Mesendoderm (in vitro differentiated cells): ENCODE measurements at regions not wholly inside any gene's neighbourhood (a gene's known extent, or its start where the extent isn't known, plus 50 kb on each side); places are given as distances from the start of the nearest gene placed in this dataset.

ENCODE experiments used
- DNase-seq: peaks from one replicate; pipeline ENCODE4 v3.0.0; 2013
- H2AK5ac ChIP-seq: 2 replicates; pipeline ENCODE4 v1.6.1; 2013; ENCODE audit warnings: low read length, inconsistent platforms
- H2BK120ac ChIP-seq: 2 replicates; pipeline ENCODE4 v1.6.1; 2013; ENCODE audit warnings: low read depth, mild to moderate bottlenecking, low read length, moderate library complexity, mixed read lengths
- H2BK15ac ChIP-seq: replicated peaks from 2 replicates; pipeline ENCODE4 v1.6.1; 2013; ENCODE audit warnings: low read depth, mild to moderate bottlenecking, moderate library complexity
- H2BK5ac ChIP-seq: 2 replicates; pipeline ENCODE4 v1.6.1; 2013; ENCODE audit warnings: low read length, inconsistent platforms
- H3K18ac ChIP-seq: 2 replicates; pipeline ENCODE4 v1.6.1; 2013; ENCODE audit warnings: mild to moderate bottlenecking, low read length, mixed read lengths
- H3K23ac ChIP-seq: one replicate; pipeline ENCODE4 v1.6.1; 2013; ENCODE audit warnings: low read length
- H3K27ac ChIP-seq: 2 replicates; pipeline ENCODE4 v1.5.1; 2013; ENCODE audit warnings: low read depth, mild to moderate bottlenecking, inconsistent platforms, low read length, moderate library complexity
- H3K27me3 ChIP-seq: 2 replicates; pipeline ENCODE4 v1.6.1; 2013; ENCODE audit warnings: low read length, control low read depth, mild to moderate bottlenecking, inconsistent platforms; ENCODE audit not compliant: insufficient read depth, poor library complexity
- H3K36me3 ChIP-seq: 2 replicates; pipeline ENCODE4 v1.6.1; 2013; ENCODE audit warnings: low read length, inconsistent platforms; ENCODE audit not compliant: control insufficient read depth, insufficient read depth
- H3K4ac ChIP-seq: one replicate; pipeline ENCODE4 v1.6.1; 2013; ENCODE audit warnings: low read depth, mild to moderate bottlenecking, low read length, moderate library complexity
- H3K4me1 ChIP-seq: 2 replicates; pipeline ENCODE4 v1.6.1; 2013; ENCODE audit warnings: low read depth, low read length, inconsistent platforms; ENCODE audit not compliant: control insufficient read depth
- H3K4me2 ChIP-seq: 2 replicates; pipeline ENCODE4 v1.6.1; 2013; ENCODE audit warnings: low read length
- H3K4me3 ChIP-seq: 2 replicates; pipeline ENCODE4 v1.5.1; 2013; ENCODE audit warnings: mild to moderate bottlenecking, low read length
- H3K56ac ChIP-seq: one replicate; pipeline ENCODE4 v1.6.1; 2013; ENCODE audit warnings: low read length
- H3K79me1 ChIP-seq: 2 replicates; pipeline ENCODE4 v1.6.1; 2013; ENCODE audit warnings: low read length, inconsistent platforms
- H3K79me2 ChIP-seq: 2 replicates; pipeline ENCODE4 v1.6.1; 2013; ENCODE audit warnings: mild to moderate bottlenecking, low read length; ENCODE audit not compliant: control insufficient read depth, insufficient read depth
- H3K9ac ChIP-seq: 2 replicates; pipeline ENCODE4 v1.6.1; 2013; ENCODE audit warnings: low read length, inconsistent platforms
- H4K5ac ChIP-seq: one replicate; pipeline ENCODE4 v1.6.1; 2013; ENCODE audit warnings: low read length
- H4K8ac ChIP-seq: one replicate; pipeline ENCODE4 v1.6.1; 2013; ENCODE audit warnings: low read depth, mild to moderate bottlenecking, control low read depth, low read length, moderate library complexity
- WGBS: extraction: QIAGEN DNeasy Blood & Tissue Kit; methylation state at CpG from one replicate; pipeline ENCODE4 v1.1.7; 2013; ENCODE audit warnings: low lambda C conversion rate, missing lambda C conversion rate; ENCODE audit not compliant: insufficient coverage; ENCODE audit errors: extremely low coverage; 5-methylcytosine and 5-hydroxymethylcytosine counted together

DNA sequence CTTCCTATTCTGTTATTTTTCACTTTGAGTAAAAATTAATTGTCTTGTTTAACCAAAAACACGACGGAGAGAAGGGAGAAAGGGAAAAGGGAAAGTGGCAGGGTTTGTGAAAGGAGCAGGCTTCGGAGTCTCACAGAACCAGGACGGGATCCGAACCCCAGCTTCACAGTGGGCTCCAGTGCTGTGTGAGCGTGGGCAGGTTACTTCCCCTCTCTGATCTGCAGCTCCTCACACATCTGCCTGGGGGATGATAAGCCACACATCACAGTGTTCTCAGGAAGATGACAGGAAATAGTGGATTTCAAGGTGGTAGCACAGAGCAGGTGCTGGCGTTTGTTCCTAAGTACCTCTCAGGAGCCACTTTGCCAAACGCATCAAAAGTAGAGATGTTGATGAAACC is 94.2 kb upstream of the GPR26 start:
- Histone ChIP-seq H3K9ac (no peak overlapping the region), H4K8ac (no peak overlapping the region), H2BK15ac (no peak overlapping the region), H4K5ac (no peak overlapping the region), H3K79me1 (no peaks in the 10 kb centered on the region), H3K4me3 (no peak overlapping the region), H3K4me1 (no peaks in the 10 kb centered on the region), H3K4ac (no peak overlapping the region), H3K56ac (no peak overlapping the region), H3K27ac (no peak overlapping the region), H2BK5ac (no peak overlapping the region), H3K23ac (no peak overlapping the region), H3K4me2 (no peak overlapping the region), H3K79me2 (no peaks in the 10 kb centered on the region), H3K36me3 (no peaks in the 10 kb centered on the region), H3K18ac (no peak overlapping the region), H3K27me3 (no peaks in the 10 kb centered on the region), H2BK120ac (no peak overlapping the region), H2AK5ac (no peak overlapping the region)
- no peak for DNase-seq
- WGBS = no CpG with 5 or more reads among the region's 8 CpGs

DNA sequence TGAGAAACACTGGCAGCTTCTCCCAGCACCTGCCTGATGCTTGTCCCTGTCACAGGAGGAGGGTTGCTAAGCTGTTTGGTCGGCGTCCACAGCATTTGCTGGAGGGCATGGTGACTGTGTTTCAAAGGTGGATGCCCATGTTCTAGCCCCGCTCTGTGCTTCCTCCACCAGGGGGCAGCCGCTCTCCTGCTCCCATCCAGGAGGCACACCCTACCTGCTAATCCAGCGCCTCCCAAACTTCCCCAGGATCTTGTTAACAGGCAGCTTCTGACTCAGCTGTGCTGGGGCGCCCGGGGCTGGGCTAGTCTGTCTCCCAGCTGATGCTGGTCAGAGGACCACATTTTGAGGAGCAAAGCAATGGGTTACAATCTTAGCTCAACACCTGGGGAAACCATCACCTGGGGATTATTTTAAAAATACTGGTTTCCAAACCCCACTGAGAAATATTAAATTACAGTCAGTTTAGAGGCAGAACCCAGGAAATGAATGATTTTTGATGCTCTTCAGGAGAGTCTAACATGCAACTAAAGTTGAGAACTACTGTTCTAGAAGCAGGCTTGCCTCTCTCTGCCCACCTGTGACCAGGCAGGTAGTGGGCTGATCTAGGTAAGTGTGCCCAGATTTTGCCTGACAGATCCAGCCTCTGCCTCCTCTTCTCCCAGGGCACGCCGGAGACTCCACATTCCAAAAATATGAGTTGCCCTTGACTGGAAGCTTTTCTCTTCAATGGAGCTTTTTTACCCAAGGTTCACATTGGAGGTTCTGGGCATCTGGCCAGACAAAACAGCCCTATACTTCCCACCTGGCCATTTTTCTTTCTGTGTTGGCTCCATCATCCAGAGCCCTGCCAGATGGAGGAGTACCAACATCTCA is 92.7 kb upstream of the GPR26 start:
- Histone ChIP-seq H3K79me1 (no peaks in the 10 kb centered on the region), H3K27me3 (no peaks in the 10 kb centered on the region), H3K4me1 (no peaks in the 10 kb centered on the region), H4K5ac (no peak overlapping the region), H3K23ac (no peak overlapping the region), H3K9ac (no peak overlapping the region), H2BK120ac (no peak overlapping the region), H3K4me3 (no peak overlapping the region), H3K4ac (no peak overlapping the region), H2BK15ac (no peak overlapping the region), H4K8ac (no peak overlapping the region), H2AK5ac (no peak overlapping the region), H3K18ac (no peak overlapping the region), H3K56ac (no peak overlapping the region), H2BK5ac (no peak overlapping the region), H3K36me3 (no peaks in the 10 kb centered on the region), H3K4me2 (no peak overlapping the region), H3K27ac (no peak overlapping the region), H3K79me2 (no peaks in the 10 kb centered on the region)
- WGBS = no CpG with 5 or more reads among the region's 9 CpGs
- DNase-seq = peak; percentile 91

DNA sequence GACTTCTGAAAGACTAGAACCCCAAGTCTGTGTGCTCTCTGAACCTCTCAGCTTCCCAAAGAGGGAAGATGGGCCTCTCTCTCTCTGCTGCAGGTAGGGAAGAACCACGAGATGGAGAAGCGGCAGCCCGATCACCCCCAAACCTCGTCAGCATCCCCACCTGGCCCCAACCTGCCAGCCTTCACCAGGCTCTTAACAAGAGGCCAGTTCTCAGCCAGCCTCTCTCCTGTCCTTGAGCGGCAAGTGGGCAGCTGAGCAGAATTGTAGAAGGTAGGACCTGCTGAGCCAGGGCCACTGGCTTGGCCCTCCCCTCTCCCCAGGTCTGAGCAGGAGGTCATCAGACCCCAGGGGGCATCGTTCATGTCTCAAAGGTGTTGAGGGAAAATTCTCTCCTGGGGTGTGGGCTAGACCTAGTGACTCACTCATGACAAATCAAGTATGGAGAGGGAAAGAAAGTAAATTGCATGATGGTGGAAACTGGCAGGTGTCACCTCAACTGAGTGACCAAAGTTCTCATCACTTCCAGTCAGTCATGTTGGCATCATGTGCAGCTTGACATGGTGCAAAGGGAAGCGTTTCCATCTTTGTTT is 92.0 kb upstream of the GPR26 start:
- Histone ChIP-seq H2BK120ac (no peak overlapping the region), H3K23ac (no peak overlapping the region), H2AK5ac (no peak overlapping the region), H3K56ac (no peak overlapping the region), H3K4ac (no peak overlapping the region), H3K4me2 (no peak overlapping the region), H2BK5ac (no peak overlapping the region), H4K5ac (no peak overlapping the region), H3K79me2 (no peaks in the 10 kb centered on the region), H3K9ac (no peak overlapping the region), H3K4me3 (no peak overlapping the region), H3K4me1 (no peaks in the 10 kb centered on the region), H3K36me3 (no peaks in the 10 kb centered on the region), H2BK15ac (no peak overlapping the region), H3K18ac (no peak overlapping the region), H3K27me3 (no peaks in the 10 kb centered on the region), H3K27ac (no peak overlapping the region), H3K79me1 (no peaks in the 10 kb centered on the region), H4K8ac (no peak overlapping the region)
- no peak for DNase-seq
- WGBS = no CpG with 5 or more reads among the region's 7 CpGs

DNA sequence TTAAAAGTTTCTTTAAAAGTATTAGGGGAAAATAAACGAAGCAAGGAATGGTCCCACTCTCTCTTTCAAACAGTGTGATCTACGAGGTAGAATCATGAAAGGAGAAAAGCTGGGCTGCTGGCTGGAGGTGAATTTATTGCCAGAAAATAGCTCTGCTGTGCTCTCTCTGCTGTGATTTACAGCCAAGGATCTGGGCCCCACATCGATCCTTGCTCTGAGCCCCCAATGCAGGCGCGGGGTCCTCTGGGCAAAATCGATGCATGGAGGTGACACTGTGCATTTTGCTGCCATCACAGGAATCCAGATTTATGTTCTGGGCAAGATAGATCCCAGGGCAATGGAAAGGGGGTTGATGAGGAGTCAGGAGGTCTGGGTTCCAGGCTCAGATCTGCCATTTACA is 91.0 kb upstream of the GPR26 start:
- Histone ChIP-seq H3K79me1 (no peaks in the 10 kb centered on the region), H3K9ac (no peak overlapping the region), H4K8ac (no peak overlapping the region), H3K23ac (no peak overlapping the region), H2BK5ac (no peak overlapping the region), H3K4ac (no peak overlapping the region), H3K56ac (no peak overlapping the region), H3K27ac (no peak overlapping the region), H3K18ac (no peak overlapping the region), H2AK5ac (no peak overlapping the region), H3K79me2 (no peaks in the 10 kb centered on the region), H2BK15ac (no peak overlapping the region), H2BK120ac (no peak overlapping the region), H3K27me3 (no peaks in the 10 kb centered on the region), H3K4me1 (no peaks in the 10 kb centered on the region), H3K36me3 (no peaks in the 10 kb centered on the region), H3K4me2 (no peak overlapping the region), H3K4me3 (no peak overlapping the region), H4K5ac (no peak overlapping the region)
- no peak for DNase-seq
- no CpG with 5 or more reads among the region's 6 CpGs for WGBS

DNA sequence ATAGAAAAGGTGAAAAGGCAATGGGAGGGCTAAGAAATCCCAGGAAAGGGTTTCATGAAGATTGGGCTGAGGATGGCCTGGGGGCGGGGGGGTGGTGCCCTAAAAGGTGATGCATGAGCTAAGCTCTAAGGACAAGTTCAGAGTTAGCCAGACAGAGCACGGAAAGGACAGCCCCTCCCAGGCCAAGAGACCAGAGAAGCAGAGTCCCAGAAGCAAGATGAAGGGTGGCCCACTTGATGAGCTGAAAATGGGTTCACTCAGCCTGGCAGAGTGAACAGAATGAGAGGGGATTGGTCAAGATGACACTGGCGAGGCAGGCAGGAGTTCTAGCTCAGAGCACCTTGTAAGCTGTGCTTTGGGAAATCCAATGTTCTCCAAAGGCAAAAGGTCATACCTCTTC is 89.4 kb upstream of the GPR26 start:
- no peak overlapping the region for H2BK120ac ChIP-seq
- no peaks in the 10 kb centered on the region for H3K79me2 ChIP-seq
- no peak overlapping the region for H2BK15ac ChIP-seq
- no peak overlapping the region for H2AK5ac ChIP-seq
- no peak overlapping the region for H3K9ac ChIP-seq
- H2BK5ac ChIP-seq = no peak overlapping the region
- H3K23ac ChIP-seq = no peak overlapping the region
- H4K5ac ChIP-seq = no peak overlapping the region
- H3K4ac ChIP-seq = no peak overlapping the region
- H3K18ac ChIP-seq = no peak overlapping the region
- H3K27ac ChIP-seq = no peak overlapping the region
- H3K4me1 ChIP-seq = no peaks in the 10 kb centered on the region
- DNase-seq = no peak
- no peaks in the 10 kb centered on the region for H3K79me1 ChIP-seq
- no peak overlapping the region for H3K4me3 ChIP-seq
- WGBS = no CpG with 5 or more reads among the region's 3 CpGs
- no peak overlapping the region for H4K8ac ChIP-seq
- H3K36me3 ChIP-seq = no peaks in the 10 kb centered on the region
- H3K56ac ChIP-seq = no peak overlapping the region
- no peak overlapping the region for H3K4me2 ChIP-seq
- no peaks in the 10 kb centered on the region for H3K27me3 ChIP-seq
